ENCODE measurements at regions not wholly inside any gene's neighbourhood (a gene's known extent, or its start where the extent isn't known, plus 50 kb on each side); places are given as distances from the start of the nearest gene placed in this dataset.

- TF ChIP-seq SMAD3 (CRISPR knock-in tag; IDR thresholded peaks at IDR 0.05; ENCODE audit: borderline replicate concordance) (no peak), ZMAT4 (CRISPR knock-in tag; IDR thresholded peaks at IDR 0.05) (no peak)
Observed at GRCh38 chr2:198499539-198499938, 695.1 kb downstream of the PLCL1 start (continued).

GRCh38 chr2:198498516-198498915 is 694.1 kb downstream of the PLCL1 start:
- ATAC-seq = no peak

More at GRCh38 chr2:198498516-198498915, 694.1 kb downstream of the PLCL1 start:
- DNase-seq (ENCODE audit: low spot score) = no peak
- POLR2A ChIA-PET = no interaction called here
- peaks cover 35% of the 10 kb centered on the region for H3K4me1 Mint-ChIP-seq
- H3K36me3 Mint-ChIP-seq = no peaks in the 10 kb centered on the region
- no peaks in the 10 kb centered on the region for H3K27me3 Mint-ChIP-seq (ENCODE audit: low read depth)
- H3K9me3 Mint-ChIP-seq = no peaks in the 10 kb centered on the region
- no peak overlapping the region for H3K4me3 Mint-ChIP-seq
- CTCF ChIA-PET = no interaction called here
- TF ChIP-seq RORB (CRISPR knock-in tag; IDR thresholded peaks at IDR 0.05) = no peak
- TF ChIP-seq SMAD4 (CRISPR knock-in tag; IDR thresholded peaks at IDR 0.05) = no peak
- TF ChIP-seq ZNF232 (CRISPR knock-in tag; IDR thresholded peaks at IDR 0.05) = no peak
- no peak for TF ChIP-seq SMAD3 (CRISPR knock-in tag; IDR thresholded peaks at IDR 0.05; ENCODE audit: borderline replicate concordance)
- TF ChIP-seq, protein P1, sequence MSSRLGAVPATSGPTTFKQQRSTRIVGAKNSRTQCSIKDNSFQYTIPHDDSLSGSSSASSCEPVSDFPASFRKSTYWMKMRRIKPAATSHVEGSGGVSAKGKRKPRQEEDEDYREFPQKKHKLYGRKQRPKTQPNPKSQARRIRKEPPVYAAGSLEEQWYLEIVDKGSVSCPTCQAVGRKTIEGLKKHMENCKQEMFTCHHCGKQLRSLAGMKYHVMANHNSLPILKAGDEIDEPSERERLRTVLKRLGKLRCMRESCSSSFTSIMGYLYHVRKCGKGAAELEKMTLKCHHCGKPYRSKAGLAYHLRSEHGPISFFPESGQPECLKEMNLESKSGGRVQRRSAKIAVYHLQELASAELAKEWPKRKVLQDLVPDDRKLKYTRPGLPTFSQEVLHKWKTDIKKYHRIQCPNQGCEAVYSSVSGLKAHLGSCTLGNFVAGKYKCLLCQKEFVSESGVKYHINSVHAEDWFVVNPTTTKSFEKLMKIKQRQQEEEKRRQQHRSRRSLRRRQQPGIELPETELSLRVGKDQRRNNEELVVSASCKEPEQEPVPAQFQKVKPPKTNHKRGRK (CRISPR knock-in tag; IDR thresholded peaks at IDR 0.05; ENCODE audit: borderline replicate concordance) = no peak
- TF ChIP-seq, protein P2, sequence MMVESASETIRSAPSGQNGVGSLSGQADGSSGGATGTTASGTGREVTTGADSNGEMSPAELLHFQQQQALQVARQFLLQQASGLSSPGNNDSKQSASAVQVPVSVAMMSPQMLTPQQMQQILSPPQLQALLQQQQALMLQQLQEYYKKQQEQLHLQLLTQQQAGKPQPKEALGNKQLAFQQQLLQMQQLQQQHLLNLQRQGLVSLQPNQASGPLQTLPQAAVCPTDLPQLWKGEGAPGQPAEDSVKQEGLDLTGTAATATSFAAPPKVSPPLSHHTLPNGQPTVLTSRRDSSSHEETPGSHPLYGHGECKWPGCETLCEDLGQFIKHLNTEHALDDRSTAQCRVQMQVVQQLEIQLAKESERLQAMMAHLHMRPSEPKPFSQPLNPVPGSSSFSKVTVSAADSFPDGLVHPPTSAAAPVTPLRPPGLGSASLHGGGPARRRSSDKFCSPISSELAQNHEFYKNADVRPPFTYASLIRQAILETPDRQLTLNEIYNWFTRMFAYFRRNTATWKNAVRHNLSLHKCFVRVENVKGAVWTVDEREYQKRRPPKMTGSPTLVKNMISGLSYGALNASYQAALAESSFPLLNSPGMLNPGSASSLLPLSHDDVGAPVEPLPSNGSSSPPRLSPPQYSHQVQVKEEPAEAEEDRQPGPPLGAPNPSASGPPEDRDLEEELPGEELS (CRISPR knock-in tag; IDR thresholded peaks at IDR 0.05) = no peak
- no peak for TF ChIP-seq FOXP1 (CRISPR knock-in tag; IDR thresholded peaks at IDR 0.05; ENCODE audit: borderline replicate concordance)
- TF ChIP-seq, protein P3, sequence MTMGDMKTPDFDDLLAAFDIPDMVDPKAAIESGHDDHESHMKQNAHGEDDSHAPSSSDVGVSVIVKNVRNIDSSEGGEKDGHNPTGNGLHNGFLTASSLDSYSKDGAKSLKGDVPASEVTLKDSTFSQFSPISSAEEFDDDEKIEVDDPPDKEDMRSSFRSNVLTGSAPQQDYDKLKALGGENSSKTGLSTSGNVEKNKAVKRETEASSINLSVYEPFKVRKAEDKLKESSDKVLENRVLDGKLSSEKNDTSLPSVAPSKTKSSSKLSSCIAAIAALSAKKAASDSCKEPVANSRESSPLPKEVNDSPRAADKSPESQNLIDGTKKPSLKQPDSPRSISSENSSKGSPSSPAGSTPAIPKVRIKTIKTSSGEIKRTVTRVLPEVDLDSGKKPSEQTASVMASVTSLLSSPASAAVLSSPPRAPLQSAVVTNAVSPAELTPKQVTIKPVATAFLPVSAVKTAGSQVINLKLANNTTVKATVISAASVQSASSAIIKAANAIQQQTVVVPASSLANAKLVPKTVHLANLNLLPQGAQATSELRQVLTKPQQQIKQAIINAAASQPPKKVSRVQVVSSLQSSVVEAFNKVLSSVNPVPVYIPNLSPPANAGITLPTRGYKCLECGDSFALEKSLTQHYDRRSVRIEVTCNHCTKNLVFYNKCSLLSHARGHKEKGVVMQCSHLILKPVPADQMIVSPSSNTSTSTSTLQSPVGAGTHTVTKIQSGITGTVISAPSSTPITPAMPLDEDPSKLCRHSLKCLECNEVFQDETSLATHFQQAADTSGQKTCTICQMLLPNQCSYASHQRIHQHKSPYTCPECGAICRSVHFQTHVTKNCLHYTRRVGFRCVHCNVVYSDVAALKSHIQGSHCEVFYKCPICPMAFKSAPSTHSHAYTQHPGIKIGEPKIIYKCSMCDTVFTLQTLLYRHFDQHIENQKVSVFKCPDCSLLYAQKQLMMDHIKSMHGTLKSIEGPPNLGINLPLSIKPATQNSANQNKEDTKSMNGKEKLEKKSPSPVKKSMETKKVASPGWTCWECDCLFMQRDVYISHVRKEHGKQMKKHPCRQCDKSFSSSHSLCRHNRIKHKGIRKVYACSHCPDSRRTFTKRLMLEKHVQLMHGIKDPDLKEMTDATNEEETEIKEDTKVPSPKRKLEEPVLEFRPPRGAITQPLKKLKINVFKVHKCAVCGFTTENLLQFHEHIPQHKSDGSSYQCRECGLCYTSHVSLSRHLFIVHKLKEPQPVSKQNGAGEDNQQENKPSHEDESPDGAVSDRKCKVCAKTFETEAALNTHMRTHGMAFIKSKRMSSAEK (CRISPR knock-in tag; IDR thresholded peaks at IDR 0.05; ENCODE audit: borderline replicate concordance) = no peak
- TF ChIP-seq, protein P4, sequence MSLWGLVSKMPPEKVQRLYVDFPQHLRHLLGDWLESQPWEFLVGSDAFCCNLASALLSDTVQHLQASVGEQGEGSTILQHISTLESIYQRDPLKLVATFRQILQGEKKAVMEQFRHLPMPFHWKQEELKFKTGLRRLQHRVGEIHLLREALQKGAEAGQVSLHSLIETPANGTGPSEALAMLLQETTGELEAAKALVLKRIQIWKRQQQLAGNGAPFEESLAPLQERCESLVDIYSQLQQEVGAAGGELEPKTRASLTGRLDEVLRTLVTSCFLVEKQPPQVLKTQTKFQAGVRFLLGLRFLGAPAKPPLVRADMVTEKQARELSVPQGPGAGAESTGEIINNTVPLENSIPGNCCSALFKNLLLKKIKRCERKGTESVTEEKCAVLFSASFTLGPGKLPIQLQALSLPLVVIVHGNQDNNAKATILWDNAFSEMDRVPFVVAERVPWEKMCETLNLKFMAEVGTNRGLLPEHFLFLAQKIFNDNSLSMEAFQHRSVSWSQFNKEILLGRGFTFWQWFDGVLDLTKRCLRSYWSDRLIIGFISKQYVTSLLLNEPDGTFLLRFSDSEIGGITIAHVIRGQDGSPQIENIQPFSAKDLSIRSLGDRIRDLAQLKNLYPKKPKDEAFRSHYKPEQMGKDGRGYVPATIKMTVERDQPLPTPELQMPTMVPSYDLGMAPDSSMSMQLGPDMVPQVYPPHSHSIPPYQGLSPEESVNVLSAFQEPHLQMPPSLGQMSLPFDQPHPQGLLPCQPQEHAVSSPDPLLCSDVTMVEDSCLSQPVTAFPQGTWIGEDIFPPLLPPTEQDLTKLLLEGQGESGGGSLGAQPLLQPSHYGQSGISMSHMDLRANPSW (CRISPR knock-in tag; conservative IDR thresholded peaks at IDR 0.05; ENCODE audit: low read depth) = no peak
- no peak for TF ChIP-seq MXD4 (CRISPR knock-in tag; IDR thresholded peaks at IDR 0.05; ENCODE audit: borderline replicate concordance)
- TF ChIP-seq, protein P5, sequence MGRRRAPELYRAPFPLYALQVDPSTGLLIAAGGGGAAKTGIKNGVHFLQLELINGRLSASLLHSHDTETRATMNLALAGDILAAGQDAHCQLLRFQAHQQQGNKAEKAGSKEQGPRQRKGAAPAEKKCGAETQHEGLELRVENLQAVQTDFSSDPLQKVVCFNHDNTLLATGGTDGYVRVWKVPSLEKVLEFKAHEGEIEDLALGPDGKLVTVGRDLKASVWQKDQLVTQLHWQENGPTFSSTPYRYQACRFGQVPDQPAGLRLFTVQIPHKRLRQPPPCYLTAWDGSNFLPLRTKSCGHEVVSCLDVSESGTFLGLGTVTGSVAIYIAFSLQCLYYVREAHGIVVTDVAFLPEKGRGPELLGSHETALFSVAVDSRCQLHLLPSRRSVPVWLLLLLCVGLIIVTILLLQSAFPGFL (CRISPR knock-in tag; IDR thresholded peaks at IDR 0.05; ENCODE audit: borderline replicate concordance) = no peak
- TF ChIP-seq ATF6 (CRISPR knock-in tag; IDR thresholded peaks at IDR 0.05) = no peak
- TF ChIP-seq CREB1 (CRISPR knock-in tag; IDR thresholded peaks at IDR 0.05) = no peak
- TF ChIP-seq ZNF423 (CRISPR knock-in tag; IDR thresholded peaks at IDR 0.05) = no peak
- no peak for TF ChIP-seq TCF7 (CRISPR knock-in tag; IDR thresholded peaks at IDR 0.05; ENCODE audit: low read depth)
- TF ChIP-seq AR (CRISPR knock-in tag; IDR thresholded peaks at IDR 0.05) = no peak
- no peak overlapping the region for H3K27ac Mint-ChIP-seq

Data from WTC11 (cell line).